ENCODE measurements at regions not wholly inside any gene's neighbourhood (a gene's known extent, or its start where the extent isn't known, plus 50 kb on each side); places are given as distances from the start of the nearest gene placed in this dataset.
A peak's percentile ranks its signal among the peaks of the same experiment; 100 is the strongest.

- WGBS (ENCODE audit: extremely low coverage, insufficient read length, low lambda C conversion rate): no CpG with 5 or more reads among the region's 5 CpGs
- Mint-ChIP-seq H3K9me3 (peaks cover 4 to 9% of the 10 kb centered on the region in 2 experiments; a peak in 3 of 5 replicates), H3K36me3 (ENCODE audit: insufficient read depth in 1 of 3, low read depth in 3 of 3) (0 out of 7 replicates have a peak, but pooled peaks cover 0 to 4% (median 0%) of the 10 kb centered on the region in 3 experiments), H3K4me3 (no peak overlapping the region), H3K27me3 (ENCODE audit: low read depth) (no peaks in the 10 kb centered on the region; the same call in 1 of the 2 replicates), H3K4me1 (no peaks in the 10 kb centered on the region), H3K27ac (no peak overlapping the region)
- H2AFZ ChIP-seq (ENCODE audit: low read length): no peak overlapping the region
- no peak overlapping the region for H2BK15ac ChIP-seq (ENCODE audit: low read depth, low read length)
- no peak overlapping the region for H2BK12ac ChIP-seq (ENCODE audit: insufficient read length, low read depth, low read length)
- no peak overlapping the region for H3K23ac ChIP-seq (ENCODE audit: insufficient read length, low read depth, low read length)
- no peak overlapping the region for H3T11ph ChIP-seq (ENCODE audit: low read length)
- TF ChIP-seq CTCF (conservative IDR thresholded peaks at IDR 0.05): no peak
- H3K79me1 ChIP-seq (ENCODE audit: insufficient read depth, low read depth, low read length, poor library complexity, severe bottlenecking): no peaks in the 10 kb centered on the region
- no peak overlapping the region for H3K27ac ChIP-seq (ENCODE audit: insufficient read length, low read depth, low read length)
- H3K27me3 ChIP-seq (ENCODE audit: insufficient read depth, low read length): no peaks in the 10 kb centered on the region
- H2BK120ac ChIP-seq (ENCODE audit: low read depth, low read length, poor library complexity, severe bottlenecking): no peak overlapping the region
- H4K20me1 ChIP-seq (ENCODE audit: control insufficient read depth, insufficient read depth, insufficient read length): no peaks in the 10 kb centered on the region
- no peak overlapping the region for H3K4ac ChIP-seq (ENCODE audit: low read depth, low read length)
- no peaks in the 10 kb centered on the region for H3K79me2 ChIP-seq (ENCODE audit: insufficient read depth, low read length)
- no peaks in the 10 kb centered on the region for H3K4me1 ChIP-seq (ENCODE audit: insufficient read depth, low read length)
- no peaks in the 10 kb centered on the region for H3K9me3 ChIP-seq (ENCODE audit: control insufficient read depth, low read depth, low read length)
- no peak overlapping the region for H3K18ac ChIP-seq (ENCODE audit: insufficient read length, low read depth, low read length)
- no peak overlapping the region for H4K8ac ChIP-seq (replicated peaks; ENCODE audit: insufficient read length, low read depth, low read length)
- H2AK5ac ChIP-seq (ENCODE audit: insufficient read length, low read length): no peak overlapping the region
- H4K91ac ChIP-seq (ENCODE audit: insufficient read length, low read depth, low read length): no peak overlapping the region
- no peak overlapping the region for H2BK20ac ChIP-seq (ENCODE audit: low read depth, low read length, poor library complexity, severe bottlenecking)
- H3K4me2 ChIP-seq (ENCODE audit: insufficient read depth, insufficient read length, low read length): no peak overlapping the region
- H3K56ac ChIP-seq (ENCODE audit: insufficient read length, low read depth, low read length): no peak overlapping the region
- no peak for DNase-seq
- H3K9ac ChIP-seq (ENCODE audit: extremely low read depth, insufficient read length, low read length): no peak overlapping the region
- H3K23me2 ChIP-seq (ENCODE audit: insufficient read length, low read depth, low read length, poor library complexity, severe bottlenecking): no peaks in the 10 kb centered on the region
- no peak overlapping the region for H2BK5ac ChIP-seq (ENCODE audit: insufficient read length, low read length)
- no peak overlapping the region; the same call in 1 of the 2 replicates for H3K14ac ChIP-seq (ENCODE audit: insufficient read depth, low read length)
- peak overlapping the region; percentile 85 for H4K5ac ChIP-seq (ENCODE audit: insufficient read length, low read depth, low read length)
Observed at GRCh38 chr3:13750215-13750614, 129.7 kb downstream of the WNT7A start.

Measured in H9 (cell line).